ENCODE measurements at regions not wholly inside any gene's neighbourhood (a gene's known extent, or its start where the extent isn't known, plus 50 kb on each side); places are given as distances from the start of the nearest gene placed in this dataset.
"Not testable (repeated sequence)": the region's sequence is repeated elsewhere in the genome, so short reads cannot be mapped to it uniquely, and the experiment has no call there.

DNA sequence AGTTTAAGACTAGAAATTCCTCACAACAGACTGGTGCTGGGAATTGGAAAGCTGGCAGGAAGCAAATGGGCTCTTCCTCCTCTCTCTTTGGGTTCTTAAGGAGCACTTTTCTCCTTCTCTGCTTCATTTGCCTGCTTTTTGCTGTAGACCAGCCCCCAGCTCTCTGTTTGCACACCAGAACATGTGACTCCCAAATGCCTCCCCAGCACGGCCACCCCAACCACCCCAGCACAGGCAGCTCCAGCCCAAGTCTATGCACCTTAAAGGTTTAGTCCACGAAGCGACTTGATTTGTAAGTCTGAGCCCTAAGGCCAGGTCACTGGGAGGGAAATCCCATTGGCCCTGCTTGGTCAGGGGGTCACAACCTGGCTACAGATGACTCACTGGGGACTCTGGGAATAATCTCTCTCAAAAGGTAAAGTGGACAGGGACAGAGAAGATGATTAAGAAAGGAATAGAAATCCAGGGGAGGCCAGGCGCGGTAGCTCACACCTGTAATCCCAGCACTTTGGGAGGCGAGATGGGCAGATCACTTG lies 377.8 kb upstream of the PROK2 start:
- DNase-seq = no peak

DNA sequence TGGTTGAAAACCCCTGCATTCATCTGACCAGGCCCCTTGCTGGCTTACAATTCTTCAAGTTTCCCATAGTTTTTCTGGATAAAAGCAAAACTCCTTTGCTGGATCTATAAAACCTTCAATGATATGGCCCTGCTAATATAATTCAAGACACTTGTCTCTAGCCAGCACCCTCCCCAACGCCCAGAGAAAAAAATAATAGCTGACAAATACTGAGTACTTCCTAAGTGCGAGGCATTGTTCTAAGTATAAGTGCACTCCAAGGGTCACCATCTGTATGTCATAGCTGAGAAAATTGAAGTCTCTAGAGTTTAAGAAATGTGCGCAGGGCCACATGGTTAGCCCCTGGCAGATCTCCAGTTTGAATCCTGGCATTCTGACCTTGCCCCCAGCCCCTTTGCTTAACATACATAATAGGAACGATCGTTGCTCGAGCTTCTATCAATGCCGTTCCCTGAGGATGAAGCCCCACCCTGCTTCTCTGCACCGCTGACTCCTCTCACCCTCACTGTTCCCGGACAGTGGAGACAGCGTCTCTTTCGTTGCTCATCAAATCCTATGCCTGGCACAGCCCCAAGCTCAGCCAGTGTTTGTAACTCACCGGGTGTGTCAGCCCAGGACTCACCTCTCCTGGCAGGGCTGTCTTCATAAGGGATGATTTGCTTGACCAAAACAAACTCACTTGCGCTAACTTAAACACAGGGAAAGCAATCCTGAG lies 377.1 kb upstream of the PROK2 start:
- DNase-seq = no peak

DNA sequence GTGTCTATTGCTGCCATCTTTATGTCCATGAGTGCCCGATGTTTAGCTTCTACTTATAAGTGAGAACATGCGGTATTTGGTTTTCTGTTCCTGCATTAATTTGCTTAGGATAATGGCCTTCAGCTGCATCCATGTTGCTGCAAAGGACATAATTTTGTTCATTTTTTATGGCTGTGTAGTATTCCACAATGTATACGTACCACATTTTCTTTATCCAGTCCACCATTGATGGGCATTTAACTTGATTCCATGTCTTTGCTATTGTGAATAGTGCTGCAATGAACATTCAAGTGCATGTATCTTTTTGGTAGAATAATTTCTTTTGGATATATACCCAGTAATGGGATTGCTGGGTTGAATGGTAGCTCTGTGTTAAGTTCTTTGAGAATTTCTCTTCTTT lies 376.3 kb upstream of the PROK2 start:
- DNase-seq = not testable (repeated sequence)

DNA sequence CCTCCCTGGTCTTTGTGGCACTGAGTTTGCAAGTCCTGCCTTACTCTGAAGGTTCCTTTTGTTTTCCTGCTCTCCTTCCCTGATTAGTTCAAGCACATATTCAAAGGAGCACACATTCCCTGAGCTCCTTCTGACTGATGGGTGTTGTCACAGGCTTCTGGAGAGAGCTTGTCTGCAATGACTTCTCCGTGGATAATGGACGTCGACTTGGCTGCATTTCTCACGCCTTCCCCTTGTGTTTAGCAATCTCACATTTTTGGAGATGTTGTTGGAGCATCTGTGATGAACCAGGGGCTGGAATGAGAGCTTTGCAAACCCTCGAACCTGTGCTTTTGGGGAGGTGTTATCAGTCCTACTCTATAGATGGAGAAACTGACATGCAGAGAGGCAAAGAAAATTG lies 375.4 kb upstream of the PROK2 start:
- no peak for DNase-seq

DNA sequence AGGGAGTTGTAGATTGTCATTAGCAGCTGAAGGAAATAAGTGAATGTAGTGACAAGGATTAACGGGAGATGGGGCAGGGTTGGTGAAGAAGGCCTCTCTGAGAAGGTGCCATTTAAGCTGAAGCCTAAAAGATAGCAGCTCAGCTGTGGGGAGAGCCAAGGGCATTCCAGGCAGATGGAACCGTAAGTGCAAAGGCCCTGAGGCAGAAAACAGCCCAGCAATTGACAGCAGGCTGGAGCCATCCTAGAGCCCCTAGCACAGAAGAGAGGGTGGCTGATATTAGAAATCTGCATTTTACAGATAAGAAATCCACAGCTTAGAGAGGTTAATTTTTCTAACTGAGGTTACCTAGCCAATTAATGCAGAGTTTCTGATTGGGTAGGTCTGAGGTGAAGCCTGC lies 374.5 kb upstream of the PROK2 start:
- DNase-seq = no peak

DNA sequence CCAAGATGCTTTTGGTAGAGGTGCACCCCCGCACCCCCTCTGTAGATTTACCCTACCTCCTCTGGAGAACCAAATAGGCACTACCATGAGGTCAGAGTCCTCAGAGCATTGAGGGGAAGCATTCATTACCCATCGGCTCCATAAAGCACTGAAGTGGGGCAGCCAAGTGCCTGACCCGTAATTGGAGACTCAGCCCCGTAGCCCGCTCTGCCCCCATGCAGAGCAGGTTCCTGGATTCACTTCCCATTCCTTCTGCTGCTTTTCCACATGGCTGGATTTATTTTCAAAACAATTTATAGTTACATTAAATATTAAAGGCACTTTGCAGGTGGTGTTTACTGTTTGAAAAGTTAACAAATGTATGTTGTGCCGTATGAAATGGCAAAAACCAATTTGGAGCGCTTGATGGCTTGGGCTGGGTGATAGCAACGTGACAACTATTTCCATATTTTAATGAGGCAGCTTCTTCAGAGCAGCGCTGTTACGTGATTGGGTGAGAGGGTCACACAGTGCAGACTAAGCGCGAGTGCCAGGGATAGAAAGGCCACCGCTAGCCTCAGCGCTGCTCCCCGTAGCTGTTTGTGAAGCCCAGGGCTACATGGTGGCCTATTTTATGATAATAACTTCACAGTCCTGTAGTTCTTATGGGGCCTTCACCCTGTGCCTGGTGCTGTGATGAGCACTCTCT lies 373.8 kb upstream of the PROK2 start:
- no peak for DNase-seq

DNA sequence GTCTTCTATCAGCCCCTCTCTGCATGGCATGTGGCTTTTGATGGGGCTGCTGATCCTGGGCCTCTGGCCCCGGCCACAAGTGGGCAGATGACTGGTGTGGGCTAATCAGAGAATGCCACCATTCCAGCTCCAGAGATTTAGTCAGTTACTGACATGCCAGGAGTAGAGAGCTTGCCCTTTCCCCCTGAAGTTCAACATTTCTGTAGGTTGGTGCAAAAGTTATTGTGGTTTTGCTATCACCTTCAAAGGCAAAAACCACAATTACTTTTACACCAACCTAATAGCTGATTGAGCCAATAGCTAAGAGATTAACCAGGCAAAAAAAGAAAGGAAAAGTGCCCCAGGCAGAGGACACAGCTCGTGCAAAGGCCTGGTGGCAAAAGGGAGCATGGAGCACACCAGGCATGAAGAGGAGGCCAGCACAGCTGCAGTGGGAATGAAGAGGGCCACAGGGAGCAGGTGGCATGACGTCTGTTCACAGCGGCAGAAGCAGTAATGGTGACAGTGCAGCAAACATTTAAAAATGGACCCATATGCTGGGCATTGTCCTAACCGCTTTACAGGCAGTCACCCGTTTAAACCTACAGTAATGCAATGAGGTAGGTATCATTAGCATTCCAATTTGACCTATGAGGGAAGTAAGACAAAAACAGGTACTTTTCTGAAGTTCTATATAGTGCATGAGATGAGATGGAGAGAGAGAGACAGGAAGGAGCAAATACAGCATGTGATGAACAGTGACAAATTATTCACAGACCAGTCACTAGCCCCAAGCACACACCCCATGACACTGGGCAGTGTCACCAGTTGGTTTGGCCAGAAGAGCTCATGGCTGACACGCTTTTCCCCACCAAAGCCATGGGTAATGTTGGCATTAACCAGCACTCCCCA lies 373.0 kb upstream of the PROK2 start:
- no peak for DNase-seq

DNA sequence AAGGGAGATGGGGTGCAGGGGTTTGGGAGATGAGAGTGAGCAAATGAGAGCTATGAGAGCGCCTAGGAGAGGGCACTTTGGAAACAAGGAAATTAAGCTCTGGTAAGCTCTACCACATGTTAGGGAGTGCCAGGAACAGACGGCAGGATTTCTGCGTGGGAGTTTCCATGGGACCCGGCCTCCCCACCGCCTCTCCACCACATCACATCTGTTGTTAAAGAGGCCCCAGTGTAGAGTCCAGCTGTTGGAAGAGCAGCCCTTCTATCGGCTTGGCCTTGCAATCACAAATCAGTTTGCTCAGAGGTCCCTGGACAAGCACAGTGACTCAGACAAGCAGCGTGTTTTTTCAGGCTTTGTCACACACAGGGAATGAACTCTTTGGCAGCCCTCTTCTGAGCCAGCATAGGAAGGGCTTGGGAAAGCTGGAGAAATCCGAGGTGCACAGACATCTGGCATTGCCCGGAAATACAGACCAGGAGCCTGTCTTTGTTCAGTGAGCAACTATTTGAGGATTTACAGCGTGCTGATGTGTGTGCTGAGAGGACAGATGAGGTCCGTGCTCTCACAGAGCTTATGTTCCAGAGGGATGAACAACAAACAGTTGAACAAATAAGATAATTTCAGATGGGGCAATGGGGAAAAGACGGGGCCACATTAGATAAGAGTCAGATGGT lies 370.6 kb upstream of the PROK2 start:
- DNase-seq = no peak

DNA sequence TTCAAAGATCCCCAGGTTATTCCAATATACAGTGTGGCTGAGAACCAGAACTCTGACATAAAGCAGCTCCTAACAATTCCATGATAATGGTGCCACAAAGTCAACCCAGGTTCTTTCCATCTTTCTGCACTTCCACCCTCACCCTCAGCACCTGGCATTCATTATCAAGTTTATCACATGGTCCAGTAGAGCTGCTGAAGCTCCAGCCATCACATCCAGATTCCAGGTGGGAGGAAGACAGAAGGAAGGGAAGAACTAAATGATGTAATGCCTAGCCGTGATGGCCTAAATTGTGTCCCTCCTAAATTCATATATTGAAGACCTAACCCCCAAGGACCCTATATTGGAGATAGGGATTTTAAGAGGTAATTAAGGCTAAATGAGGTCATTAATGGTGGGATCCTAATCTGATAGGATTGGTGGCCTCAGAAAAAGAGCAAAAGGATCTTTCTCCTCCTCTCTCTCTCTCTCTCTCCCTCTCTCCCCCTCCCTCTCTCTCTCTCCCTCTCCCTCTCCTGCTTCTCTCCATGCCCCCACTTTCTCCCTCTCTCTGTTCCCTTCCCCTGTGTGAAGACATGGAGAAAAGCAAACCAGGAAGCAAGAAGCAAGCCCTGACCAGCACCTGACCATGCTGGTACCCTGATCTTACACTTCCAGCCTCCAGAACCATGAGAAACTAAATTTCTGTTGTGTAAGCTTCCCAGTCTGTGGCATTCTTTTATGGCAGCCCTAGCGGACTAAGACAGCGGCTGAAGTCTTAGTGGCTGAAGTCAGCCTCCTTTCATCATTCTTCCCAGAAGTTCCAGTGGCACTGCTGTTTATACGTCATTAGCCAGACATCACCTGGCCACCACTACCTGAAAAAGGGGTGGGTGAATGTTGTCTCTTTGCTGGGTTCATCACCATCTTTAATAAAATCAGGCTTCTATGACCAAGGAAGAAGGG lies 369.7 kb upstream of the PROK2 start:
- DNase-seq = no peak

DNA sequence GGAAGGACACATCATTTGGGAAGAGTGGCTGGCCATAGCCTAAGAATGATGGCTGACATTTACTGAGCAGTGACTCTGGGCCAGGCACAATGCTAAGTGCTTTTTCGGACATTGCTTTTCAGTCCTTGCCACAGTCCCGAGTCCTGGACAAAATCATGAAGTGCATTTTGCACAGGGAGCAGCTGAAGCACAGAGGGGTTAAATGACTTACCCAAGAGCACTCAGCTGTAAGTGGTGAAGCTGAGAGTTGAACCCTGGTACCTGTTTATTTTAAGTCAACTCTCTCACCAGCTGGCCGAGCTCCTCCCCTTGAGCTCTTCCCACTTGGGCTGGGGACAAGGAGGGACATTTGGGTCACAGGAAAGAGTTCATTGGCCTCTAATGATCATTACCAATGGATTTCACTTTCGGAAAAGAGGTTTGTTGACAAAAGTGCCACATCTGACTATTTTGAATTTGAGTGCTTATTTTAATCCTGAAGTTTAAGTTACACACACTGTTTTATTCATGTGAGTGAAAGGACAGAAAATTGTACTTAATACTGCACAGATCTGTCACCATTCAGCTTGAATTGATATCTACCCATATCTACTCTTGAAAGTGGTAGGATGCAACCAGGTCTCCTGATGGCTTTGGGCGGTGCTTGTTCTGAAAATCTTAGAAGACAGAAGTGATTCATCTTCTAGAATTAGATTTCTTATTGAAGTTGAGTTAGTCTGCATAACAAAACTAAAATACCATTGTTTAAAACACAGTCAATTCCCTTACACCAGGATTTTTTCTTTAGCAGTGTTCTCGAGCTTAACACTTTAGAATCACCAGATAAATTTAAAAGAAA lies 368.7 kb upstream of the PROK2 start:
- DNase-seq = no peak

DNA sequence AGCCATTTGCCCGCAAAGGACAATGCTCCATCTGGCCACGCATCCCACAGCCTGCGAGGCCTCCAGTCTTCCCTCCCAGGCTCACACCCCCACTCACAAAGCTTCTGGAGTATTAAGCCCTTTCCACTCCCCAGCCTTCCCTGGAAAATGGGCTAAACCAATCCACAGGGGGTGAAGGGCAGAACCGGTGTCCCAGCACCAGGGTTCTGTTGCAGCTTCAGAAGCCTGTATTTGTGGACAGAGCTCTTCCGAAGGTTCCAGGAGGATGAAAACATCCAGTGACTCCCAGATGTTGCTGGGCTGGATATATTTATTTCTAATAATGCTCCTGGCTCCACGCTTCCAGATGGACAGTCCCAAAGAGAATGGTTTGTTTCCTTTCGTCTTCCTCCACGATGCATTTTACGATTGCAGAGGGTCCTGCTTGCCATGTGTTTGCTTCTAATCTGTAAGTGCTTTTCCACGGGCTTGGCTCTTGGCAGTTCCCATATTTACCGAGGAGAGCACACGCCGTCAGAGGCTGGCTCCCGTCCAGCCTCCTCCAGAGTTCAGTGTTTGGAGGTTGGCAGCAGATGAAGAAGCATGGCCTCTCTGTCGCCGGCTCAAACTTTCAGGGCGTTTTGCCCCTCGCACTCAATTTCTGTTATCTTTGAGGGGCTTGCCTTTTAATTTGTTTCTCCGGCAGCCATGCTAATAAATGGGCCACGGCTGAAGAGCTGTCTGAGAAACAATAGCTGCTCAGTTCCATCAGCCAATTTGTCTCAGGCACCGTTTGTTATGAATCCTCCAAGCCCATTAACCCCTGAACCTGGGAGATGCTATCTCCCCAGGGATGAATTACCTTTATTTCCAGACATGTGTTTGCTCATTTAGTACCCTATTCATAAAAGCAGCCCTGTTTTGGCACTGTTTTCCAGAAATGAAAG lies 367.9 kb upstream of the PROK2 start:
- no peak for DNase-seq

DNA sequence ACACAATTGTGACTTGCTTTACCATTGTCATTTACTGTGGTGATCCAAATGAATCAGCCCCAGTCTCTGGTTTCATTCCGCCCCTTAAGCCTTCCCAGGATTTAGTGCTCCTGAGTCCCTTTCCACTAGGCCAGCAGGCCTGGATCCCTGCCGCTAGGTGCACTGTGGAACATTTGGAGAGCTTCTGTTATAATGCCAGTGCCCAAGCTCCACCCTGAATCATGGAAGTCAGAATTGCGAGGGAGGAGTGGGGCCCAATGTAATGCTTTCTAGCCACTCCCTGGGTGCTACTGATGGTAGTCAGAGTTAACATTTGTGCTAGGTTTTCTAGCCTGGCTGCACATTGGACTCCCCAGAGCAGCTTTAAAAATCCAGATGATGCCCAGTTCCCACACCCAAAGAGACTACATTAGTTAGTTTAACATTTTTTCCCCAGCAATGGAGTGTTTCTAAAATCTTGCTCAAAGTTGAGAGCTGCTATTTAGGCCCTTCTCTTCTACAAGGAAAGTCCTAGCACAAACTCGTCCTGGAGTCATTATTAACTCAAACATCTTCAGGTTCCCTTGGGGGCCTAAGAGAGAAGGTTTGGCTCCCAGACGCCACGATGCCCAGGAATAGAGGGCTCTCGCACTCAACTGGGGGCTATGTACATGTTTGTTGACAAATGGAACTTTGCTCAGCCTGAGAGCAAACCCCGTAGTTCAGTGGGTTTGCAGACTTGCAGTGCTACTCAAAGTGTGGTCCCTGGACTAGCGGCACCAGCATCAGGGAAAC lies 366.7 kb upstream of the PROK2 start:
- no peak for DNase-seq

DNA sequence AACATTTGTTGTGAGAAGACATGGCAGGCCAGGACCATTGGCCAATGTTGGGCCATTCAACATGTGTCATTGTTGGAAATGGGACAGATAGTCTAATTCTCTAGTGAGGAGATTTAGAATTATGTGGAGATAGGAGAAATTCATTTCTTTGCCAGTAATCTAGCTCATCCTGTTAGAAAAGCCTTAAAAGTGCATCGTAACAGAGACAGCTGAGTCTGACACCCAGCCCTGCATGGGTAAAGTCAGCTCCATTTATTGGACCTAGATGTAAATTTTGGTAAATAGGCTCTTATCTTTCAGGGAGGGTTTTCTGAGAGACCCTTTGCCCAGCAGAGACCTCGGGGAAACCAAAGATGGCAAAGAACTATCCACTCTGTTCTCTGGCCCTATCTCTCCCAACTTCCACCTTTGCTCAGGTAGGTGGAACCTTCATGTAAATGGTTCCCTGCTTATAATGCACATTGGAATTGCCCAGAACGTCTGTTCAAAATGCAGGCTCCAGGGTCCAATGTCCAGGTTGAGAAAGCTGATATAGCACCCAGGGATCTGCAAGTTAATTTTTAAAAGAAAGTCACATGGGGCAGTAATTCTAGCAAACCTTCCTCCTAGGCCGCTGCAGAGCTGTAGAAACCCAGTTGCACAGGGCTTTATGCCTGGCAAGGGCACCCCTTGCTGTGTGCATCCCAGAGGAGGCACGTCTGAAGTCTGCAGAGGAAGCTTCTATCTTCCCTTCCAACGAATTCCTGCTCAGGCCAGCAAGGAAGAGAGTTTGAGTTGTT lies 365.9 kb upstream of the PROK2 start:
- no peak for DNase-seq

DNA sequence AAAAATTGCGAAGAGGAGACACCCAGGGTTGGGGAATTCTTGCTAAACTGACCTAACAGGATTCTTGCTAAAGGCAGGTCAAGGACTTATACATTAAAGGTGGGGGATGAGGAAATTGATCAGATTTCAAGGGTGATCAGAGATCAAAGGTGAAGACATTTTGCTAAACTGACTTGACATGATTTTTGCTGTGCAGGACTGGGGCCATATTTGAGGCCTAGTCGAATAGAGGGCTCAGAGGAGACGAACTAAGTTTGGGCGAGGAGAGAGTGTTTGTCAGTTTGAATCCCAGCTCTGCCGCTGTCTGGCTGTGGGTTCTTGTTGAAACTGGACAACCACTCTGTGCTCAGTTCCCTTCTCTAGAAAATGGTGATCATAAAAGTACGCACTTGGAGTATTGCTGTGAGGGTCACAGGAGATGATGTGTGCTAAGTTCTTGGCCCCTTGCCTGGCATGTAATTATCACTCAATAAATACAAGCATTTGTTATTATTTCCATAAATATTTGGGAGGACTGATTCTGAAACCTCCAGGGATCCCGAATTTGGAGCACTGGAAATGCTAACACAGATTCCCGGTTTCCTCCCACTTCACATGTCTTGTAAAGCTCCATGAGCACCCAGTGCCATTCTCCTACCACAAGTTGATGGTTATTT lies 364.8 kb upstream of the PROK2 start:
- no peak for DNase-seq

DNA sequence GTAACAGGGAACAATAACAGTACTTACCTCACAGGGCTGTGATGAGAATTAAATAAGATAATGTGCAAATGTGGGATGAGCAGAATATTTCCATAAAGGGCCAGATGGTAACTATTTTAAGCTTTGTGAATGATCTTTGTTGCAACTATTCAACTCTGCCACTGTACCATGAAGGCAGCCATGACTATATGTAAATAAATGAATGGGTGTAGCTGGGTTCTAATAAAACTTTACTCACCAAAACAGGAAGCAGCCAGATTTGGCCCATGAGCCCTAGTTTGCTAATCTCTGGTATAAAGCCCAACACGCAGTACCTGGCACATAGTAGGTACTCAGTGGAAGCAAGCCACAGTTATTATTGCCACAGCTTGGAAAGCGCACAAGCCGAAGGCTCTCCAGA lies 362.7 kb upstream of the PROK2 start:
- no peak for DNase-seq

DNA sequence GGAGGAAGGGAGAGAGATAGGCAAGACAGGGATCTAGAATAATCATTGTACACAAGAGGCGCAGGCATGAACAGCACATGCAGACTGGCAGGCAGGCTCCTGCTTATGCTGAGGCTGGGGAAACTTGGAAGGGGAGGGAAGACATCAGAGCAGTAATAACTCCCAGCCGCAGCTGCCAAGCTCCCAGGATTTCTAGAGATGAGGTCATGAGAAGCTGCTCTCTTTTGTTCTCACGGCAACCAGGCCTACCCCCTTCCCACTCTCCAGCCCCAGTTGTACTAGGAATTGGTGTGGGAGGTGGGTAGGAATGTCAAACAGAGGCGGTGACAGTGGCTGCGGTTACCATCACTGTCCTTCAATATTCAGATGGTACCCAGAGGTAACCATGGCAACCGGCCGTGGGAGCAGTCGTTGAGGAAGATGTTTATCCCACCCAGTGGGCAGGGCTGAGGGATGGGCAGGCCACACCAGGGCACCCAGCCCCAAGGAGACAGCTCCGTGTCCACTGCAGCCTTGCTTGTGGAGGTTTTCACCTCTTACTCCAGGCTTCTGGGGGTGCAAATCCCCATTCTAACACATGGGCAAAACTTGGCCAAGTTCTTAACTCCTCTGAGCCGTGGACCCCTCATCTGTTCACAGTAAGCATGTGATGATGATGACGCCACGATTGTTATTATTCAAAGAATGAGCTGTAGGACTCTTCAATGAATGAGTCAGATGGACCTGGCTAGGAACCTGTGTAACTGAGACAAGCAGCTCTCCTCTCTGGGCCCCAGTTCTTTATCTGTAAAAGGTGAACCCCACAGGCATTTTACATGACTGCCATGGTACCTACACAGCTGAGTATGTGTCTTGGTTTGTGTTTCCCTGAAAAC lies 360.8 kb upstream of the PROK2 start:
- no peak for DNase-seq

All from activated CD4-positive, alpha-beta T cell treated with anti-CD3 and anti-CD28 coated beads, Interleukin-2, amount 50 U/mL, for 1 hour (primary cell).